A673 (cell line): ENCODE measurements at regions not wholly inside any gene's neighbourhood (a gene's known extent, or its start where the extent isn't known, plus 50 kb on each side); places are given as distances from the start of the nearest gene placed in this dataset.

Source experiments
- EZH2 ChIP-seq: fragments of 200-600 bp; sonication (generic); IDR thresholded peaks from 2 replicates; pipeline ENCODE4 v1.6.1; 2017; ENCODE audit warnings: borderline replicate concordance, low read depth, mild to moderate bottlenecking, mixed read lengths, antibody characterized with exemption, low read length; ENCODE audit not compliant: poor library complexity, severe bottlenecking
- TF ChIP-seq, protein P1 (sequence below): fragments of 300-800, 200-600 bp; sonication (generic); conservative IDR thresholded peaks from 2 replicates; pipeline ENCODE4 v1.5.1; 2017; ENCODE audit warnings: low read depth, mild to moderate bottlenecking, antibody characterized with exemption, low read length, moderate library complexity, mixed read lengths

DNA sequence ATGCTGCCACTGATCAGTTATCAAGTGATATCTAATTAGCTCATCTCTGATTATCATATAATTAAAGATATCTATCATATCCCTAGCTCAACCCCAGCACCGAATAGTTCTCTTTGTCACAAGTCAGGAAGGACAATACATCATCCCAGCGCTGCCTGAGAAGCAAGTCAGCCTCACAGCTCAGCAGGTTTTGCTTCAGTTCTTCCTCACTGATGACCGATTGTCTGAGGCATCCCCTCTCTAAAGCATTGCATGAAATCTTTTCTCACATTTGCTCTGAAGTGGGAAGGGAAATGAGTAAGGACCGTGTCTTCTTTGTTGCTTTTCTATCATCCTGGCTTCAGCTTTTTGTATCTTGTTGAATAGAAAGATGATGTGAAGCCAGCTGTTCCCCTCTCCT lies 247.9 kb downstream of the CMPK2 start:
- TF ChIP-seq, protein P1, sequence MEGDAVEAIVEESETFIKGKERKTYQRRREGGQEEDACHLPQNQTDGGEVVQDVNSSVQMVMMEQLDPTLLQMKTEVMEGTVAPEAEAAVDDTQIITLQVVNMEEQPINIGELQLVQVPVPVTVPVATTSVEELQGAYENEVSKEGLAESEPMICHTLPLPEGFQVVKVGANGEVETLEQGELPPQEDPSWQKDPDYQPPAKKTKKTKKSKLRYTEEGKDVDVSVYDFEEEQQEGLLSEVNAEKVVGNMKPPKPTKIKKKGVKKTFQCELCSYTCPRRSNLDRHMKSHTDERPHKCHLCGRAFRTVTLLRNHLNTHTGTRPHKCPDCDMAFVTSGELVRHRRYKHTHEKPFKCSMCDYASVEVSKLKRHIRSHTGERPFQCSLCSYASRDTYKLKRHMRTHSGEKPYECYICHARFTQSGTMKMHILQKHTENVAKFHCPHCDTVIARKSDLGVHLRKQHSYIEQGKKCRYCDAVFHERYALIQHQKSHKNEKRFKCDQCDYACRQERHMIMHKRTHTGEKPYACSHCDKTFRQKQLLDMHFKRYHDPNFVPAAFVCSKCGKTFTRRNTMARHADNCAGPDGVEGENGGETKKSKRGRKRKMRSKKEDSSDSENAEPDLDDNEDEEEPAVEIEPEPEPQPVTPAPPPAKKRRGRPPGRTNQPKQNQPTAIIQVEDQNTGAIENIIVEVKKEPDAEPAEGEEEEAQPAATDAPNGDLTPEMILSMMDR = no peak
- no peak for TF ChIP-seq EZH2
